ENCODE measurements at regions not wholly inside any gene's neighbourhood (a gene's known extent, or its start where the extent isn't known, plus 50 kb on each side); places are given as distances from the start of the nearest gene placed in this dataset.

DNA sequence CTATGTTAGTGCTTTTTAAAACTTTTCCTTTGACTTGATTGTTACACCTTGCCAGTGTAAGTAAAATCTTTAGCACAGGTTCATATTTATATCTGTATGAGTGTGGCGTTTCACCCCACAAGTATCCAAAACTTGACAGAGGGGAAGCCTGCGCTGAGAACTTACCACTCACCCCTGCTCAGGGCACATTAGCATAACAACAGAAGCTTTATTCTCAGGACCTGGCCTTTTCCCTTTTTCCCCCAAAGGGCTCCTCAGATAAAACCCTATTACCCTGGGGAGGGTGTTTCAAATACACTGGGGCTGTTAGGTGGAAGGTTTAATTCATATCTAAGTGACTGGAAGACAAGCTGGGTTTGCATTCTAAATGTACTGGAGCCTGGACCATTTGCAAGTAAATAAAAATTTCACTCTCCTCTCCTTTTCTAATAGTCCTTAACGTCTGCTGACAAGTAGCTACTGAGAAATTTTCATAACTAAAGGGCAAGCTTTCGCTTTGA lies 276.6 kb downstream of the RNF152 start:
- no peak for DNase-seq

DNA sequence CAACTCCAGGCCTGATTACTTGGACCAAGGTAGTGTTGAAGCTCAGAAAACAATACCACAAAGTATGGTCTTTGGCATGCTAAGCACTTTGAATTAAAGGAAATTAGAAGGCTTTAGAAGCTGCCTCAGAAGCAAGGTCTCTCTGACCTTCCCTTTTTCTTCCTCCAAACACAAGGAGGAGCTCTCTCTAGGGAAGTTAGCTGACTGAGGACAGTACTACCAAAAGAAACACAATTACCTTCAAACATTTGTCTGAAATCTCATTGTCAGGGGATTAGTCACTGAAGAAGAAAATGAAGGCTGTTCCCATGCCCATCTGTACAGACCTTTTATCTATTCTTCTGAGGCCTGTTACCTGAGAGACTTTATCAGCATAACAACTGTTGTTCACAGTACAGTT lies 279.3 kb downstream of the CDH20 start:
- DNase-seq = no peak

DNA sequence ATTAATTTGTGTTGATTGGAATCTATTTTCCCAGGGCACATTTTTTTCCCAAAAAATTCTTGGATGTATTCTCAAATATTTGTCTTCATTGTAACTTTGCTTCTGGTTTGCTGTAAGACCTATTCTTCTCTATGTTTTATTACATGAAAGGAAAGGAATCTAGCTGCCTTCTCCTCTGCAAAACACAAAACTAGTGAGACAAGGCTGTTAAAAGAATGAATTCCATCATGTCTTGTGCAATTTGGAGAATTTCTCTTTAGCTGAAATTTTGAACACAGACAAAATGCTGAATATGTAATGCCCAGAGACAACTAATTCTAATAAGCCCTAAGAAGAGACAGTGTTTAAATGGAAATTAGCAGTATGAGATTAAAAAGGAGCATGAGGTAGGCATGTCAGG lies 275.9 kb downstream of the CDH20 start:
- DNase-seq = no peak

DNA sequence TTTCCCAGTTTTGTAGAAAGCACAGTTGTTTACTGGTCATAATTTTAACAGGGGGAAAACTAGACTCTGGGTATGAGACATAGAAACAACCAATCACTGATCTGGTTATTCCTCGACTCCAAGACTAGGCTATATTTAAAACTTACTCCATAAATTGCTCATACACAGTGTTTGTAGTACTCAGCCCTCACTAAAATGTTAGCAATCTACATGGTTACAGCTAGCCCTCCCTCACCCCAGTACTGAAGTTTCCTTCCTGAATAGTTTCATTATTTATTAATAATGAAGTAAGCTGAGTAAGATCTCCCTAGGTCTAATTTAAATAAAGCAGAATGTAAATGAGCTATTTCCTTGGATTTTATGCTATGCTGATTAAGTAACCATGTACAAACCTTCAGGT lies 275.1 kb downstream of the CDH20 start:
- no peak for DNase-seq

DNA sequence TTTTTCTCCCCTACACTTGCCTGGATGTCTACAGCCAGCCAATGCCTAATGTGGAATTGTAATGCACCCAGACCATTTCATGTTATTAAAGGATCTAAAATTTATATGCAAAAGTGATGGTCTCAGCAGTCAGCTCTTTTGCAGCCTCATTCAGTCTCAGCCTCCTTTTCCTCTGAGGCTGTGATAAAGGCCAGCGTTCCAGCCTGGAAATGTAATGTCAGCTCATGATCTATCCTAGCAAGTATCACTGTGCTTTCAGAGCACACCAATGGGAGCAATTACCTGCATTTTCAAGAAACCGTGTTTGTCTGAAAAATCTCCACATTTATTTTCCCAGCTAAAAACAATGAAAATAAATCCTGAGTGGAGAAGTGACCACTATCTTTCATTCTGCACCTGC lies 274.6 kb downstream of the CDH20 start:
- DNase-seq = no peak

DNA sequence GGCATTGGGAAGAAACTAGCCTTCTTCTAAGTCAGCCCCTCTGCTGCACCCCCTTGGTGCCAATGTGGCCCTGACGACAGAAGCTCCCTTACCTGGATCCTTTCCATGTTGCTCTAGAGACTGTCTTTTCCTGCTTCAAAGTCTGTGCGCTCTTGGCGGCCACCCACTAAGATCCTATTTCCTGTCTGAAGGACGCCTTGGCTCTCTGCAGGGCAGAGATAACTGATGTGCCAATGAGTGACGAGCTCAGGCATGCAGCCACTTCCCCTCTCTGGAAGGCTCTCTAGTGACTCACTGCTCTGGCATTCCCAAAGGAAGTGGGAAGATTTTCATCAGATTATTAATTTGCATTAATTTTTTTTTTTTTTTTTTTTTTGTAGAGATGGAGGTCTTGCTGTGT lies 273.5 kb downstream of the CDH20 start:
- DNase-seq = peak; percentile 63

DNA sequence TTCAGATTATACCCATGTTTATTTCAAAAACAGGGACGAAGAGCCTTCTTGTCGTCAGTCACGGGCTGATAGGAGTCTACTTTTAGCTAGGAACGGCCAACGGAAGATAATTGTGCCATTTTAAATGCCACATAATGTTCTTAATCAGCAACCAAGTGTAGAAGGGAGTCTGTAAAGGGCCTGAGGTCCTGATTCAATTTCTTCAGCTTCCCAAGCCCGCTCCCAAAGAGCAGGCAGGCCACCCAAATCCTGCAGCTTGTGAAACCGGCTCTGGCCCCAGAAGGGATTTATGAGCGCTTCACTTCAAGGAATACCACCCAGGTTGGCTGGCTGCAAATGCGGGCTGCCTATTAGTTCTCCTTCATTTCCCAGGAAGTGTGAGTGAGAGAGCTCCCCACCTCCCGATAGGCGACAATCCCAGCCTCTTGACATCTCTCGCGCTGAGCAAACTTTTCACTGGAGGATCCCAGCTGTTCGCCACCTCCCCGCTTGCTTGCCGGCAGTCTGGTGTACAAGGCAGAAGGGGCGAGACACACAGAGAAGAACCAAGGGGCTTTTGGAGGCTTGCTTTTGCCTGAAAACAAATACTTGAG lies 272.9 kb downstream of the CDH20 start:
- peak; percentile 91 for DNase-seq

DNA sequence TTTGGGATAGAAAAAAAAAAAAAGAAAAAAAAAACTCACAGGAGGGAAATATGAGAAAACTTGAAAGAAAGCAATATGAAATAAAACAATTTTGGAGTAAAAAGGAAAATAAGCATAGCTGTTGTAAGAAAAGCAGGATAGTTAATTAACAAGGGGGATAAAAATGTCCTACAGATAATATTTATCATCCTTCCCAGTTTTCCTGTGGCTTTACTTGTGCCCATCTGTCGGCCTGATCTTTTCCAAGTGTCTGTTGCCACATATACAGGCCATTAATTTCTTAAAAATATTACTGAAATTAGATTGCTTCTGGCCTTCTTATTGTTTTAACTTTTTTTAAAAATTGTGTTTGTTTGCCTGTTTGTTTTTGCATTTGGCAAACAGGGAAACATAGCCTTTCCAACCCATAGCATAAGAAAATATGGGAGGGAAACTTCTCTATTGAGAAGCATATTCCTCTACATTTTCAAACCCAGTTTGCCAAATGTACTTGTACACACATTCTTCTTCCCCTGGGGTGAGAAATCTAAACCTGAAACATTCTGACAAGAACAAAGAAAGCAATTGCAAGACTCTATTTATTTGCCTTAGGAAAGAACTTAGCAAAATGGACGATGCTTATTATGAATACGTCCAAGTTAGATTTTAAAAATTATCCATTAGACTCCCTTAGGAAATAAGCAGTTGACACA lies 272.3 kb downstream of the CDH20 start:
- DNase-seq = no peak

Measured in eye (tissue), 1 donor.